ENCODE measurements at regions not wholly inside any gene's neighbourhood (a gene's known extent, or its start where the extent isn't known, plus 50 kb on each side); places are given as distances from the start of the nearest gene placed in this dataset.

GRCh38 chr11:95521862-95522261 is 267.7 kb downstream of the FAM76B start:
- ATAC-seq (no peak), DNase-seq (no peak)
- Histone ChIP-seq H3K9me3 (no peaks in the 10 kb centered on the region), H3K27ac (no peak overlapping the region), H3K4me3 (no peak overlapping the region), H3K4me1 (no peaks in the 10 kb centered on the region), H3K36me3 (ENCODE audit: insufficient read depth in 1 of 2, low read depth in 1 of 2) (no peaks in the 10 kb centered on the region), H3K27me3 (ENCODE audit: insufficient read depth in 3 of 3, low read length in 2 of 3) (no peaks in the 10 kb centered on the region)
- 95 to 100% (median 97%) methylated on average over 5 of the region's 5 CpGs for WGBS, 3 donors
- no peak for TF ChIP-seq CTCF (IDR thresholded peaks at IDR 0.05)
- intact Hi-C loops (cut with DNase I) = no loop called here

GRCh38 chr11:95521133-95521542 is 268.4 kb downstream of the FAM76B start:
- no peaks in the 10 kb centered on the region for H3K4me1 ChIP-seq
- H3K27ac ChIP-seq = no peak overlapping the region
- intact Hi-C loops (cut with DNase I) = no loop called here
- DNase-seq (no peak), ATAC-seq (no peak)
- no peaks in the 10 kb centered on the region for H3K27me3 ChIP-seq (ENCODE audit: insufficient read depth in 3 of 3, low read length in 2 of 3)
- WGBS, 3 donors = 37 to 51% (median 41%) methylated on average over 4 of the region's 4 CpGs
- no peak for TF ChIP-seq CTCF (IDR thresholded peaks at IDR 0.05)
- H3K9me3 ChIP-seq = no peaks in the 10 kb centered on the region
- H3K36me3 ChIP-seq (ENCODE audit: insufficient read depth in 1 of 2, low read depth in 1 of 2) = no peaks in the 10 kb centered on the region
- H3K4me3 ChIP-seq = no peak overlapping the region

GRCh38 chr11:95520369-95521132 is 269.0 kb downstream of the FAM76B start:
- Histone ChIP-seq H3K27me3 (ENCODE audit: insufficient read depth in 3 of 3, low read length in 2 of 3) (no peaks in the 10 kb centered on the region), H3K27ac (no peak overlapping the region), H3K4me1 (no peaks in the 10 kb centered on the region), H3K9me3 (no peaks in the 10 kb centered on the region), H3K36me3 (ENCODE audit: insufficient read depth in 1 of 2, low read depth in 1 of 2) (no peaks in the 10 kb centered on the region), H3K4me3 (no peak overlapping the region)
- intact Hi-C loops (cut with DNase I) = no loop called here
- 68 to 81% (median 77%) methylated on average over 8 of the region's 8 CpGs for WGBS, 3 donors
- TF ChIP-seq CTCF (IDR thresholded peaks at IDR 0.05) = no peak
- DNase-seq = no peak
- no peak for ATAC-seq

GRCh38 chr11:95519912-95520311 is 269.7 kb downstream of the FAM76B start:
- intact Hi-C loops (cut with DNase I) = no loop called here
- Histone ChIP-seq H3K27me3 (ENCODE audit: insufficient read depth in 3 of 3, low read length in 2 of 3) (no peaks in the 10 kb centered on the region), H3K36me3 (ENCODE audit: insufficient read depth in 1 of 2, low read depth in 1 of 2) (no peaks in the 10 kb centered on the region), H3K4me3 (no peak overlapping the region), H3K4me1 (no peaks in the 10 kb centered on the region), H3K9me3 (no peaks in the 10 kb centered on the region), H3K27ac (no peak overlapping the region)
- 96 to 98% (median 98%) methylated on average over 4 of the region's 4 CpGs for WGBS, 3 donors
- ATAC-seq (no peak), DNase-seq (no peak)
- no peak for TF ChIP-seq CTCF (IDR thresholded peaks at IDR 0.05)

- H3K36me3 ChIP-seq (ENCODE audit: insufficient read depth in 1 of 2, low read depth in 1 of 2) = no peaks in the 10 kb centered on the region
- no peaks in the 10 kb centered on the region for H3K9me3 ChIP-seq
- no peak for TF ChIP-seq CTCF (IDR thresholded peaks at IDR 0.05)
- H3K4me3 ChIP-seq = no peak overlapping the region
- WGBS, 3 donors = 21 to 40% (median 28%) methylated on average over 1 of the region's 1 CpG
- no peak overlapping the region for H3K27ac ChIP-seq
- DNase-seq (no peak), ATAC-seq (no peak)
- intact Hi-C loops (cut with DNase I) = no loop called here
- H3K4me1 ChIP-seq = no peaks in the 10 kb centered on the region
- H3K27me3 ChIP-seq (ENCODE audit: insufficient read depth in 3 of 3, low read length in 2 of 3) = no peaks in the 10 kb centered on the region
These were observed 272.1 kb downstream of the FAM76B start for GRCh38 chr11:95517453-95517852.
